Heart left ventricle (tissue), 16 donors: ENCODE measurements at regions not wholly inside any gene's neighbourhood (a gene's known extent, or its start where the extent isn't known, plus 50 kb on each side); places are given as distances from the start of the nearest gene placed in this dataset.
"Not testable (repeated sequence)": the region's sequence is repeated elsewhere in the genome, so short reads cannot be mapped to it uniquely, and the experiment has no call there.

ENCODE experiments used
- ATAC-seq, 4 donors: fragments of 200-7000 bp; cut with Tn5 transposase; one replicate each; pipeline ENCODE4 v1.9.1; 2020 to 2022; ENCODE audit warnings: moderate library complexity in 4 of 4, mild to moderate bottlenecking in 3 of 4, moderate number of reproducible peaks in 1 of 4
- DNase-seq, 5 donors: peaks; one replicate each; pipeline ENCODE4 v3.0.0-alpha.2; 2020
- H3K27ac ChIP-seq, 12 donors: fragments of 200-600 bp; sonication (generic) in 4 of 12; one replicate each; pipeline versions ENCODE4 v1.5.0 to v1.8.0; 2016 to 2022; ENCODE audit warnings: mild to moderate bottlenecking in 2 of 12
- H3K27me3 ChIP-seq, 9 donors: fragments of 200-600 bp; sonication (generic) in 2 of 9; one replicate each; pipeline versions ENCODE4 v1.5.1 to v1.8.0; 2016 to 2022; ENCODE audit warnings: mild to moderate bottlenecking in 3 of 9
- H3K36me3 ChIP-seq, 9 donors: fragments of 200-600 bp; sonication (generic) in 2 of 9; one replicate each; pipeline versions ENCODE4 v1.5.0 to v1.8.0; 2018 to 2022; ENCODE audit warnings: mild to moderate bottlenecking in 2 of 9
- H3K4me1 ChIP-seq, 12 donors: fragments of 200-600 bp; sonication (generic) in 4 of 12; one replicate each; pipeline versions ENCODE4 v1.5.0 to v1.8.0; 2016 to 2022; ENCODE audit warnings: mild to moderate bottlenecking in 3 of 12
- H3K4me3 ChIP-seq, 12 donors: fragments of 200-600 bp; sonication (generic) in 4 of 12; one replicate each; pipeline versions ENCODE4 v1.5.0 to v1.8.0; 2017 to 2022; ENCODE audit warnings: mild to moderate bottlenecking in 9 of 12, moderate library complexity in 4 of 12
- H3K9me3 ChIP-seq, 12 donors: fragments of 200-600 bp; sonication (generic) in 4 of 12; one replicate each; pipeline versions ENCODE4 v1.5.0 to v1.8.0; 2016 to 2022; ENCODE audit warnings: mild to moderate bottlenecking in 1 of 12
- CTCF ChIP-seq, 12 donors: fragments of 200-600 bp; sonication (generic) in 4 of 12; IDR thresholded peaks; one replicate each; pipeline versions ENCODE4 v1.5.0 to v1.8.0; 2018 to 2022; ENCODE audit warnings: antibody characterized with exemption in 12 of 12, mild to moderate bottlenecking in 5 of 12
- POLR2A ChIP-seq, 2 donors: fragments of 450-650 bp; IDR thresholded peaks; one replicate each; pipeline ENCODE4 v1.6.1; 2017; ENCODE audit warnings: antibody characterized with exemption in 2 of 2, mild to moderate bottlenecking in 2 of 2, moderate library complexity in 2 of 2
- WGBS, 4 donors: extraction: QIAGEN DNeasy Blood & Tissue Kit in 2 of 4; methylation state at CpG; one replicate each; pipeline versions ENCODE4 v1.1.5 to v1.1.7; 2013 to 2018; 5-methylcytosine and 5-hydroxymethylcytosine counted together
- intact Hi-C, 10 donors: fragments of 100-400 bp; cut with DNase I; formaldehyde crosslinking; loops; one replicate each; pipeline versions ENCODE4 v1.11.1 to v1.14.2; 2022
- donor health status: ischemic (EF 13 %, LVEDD 7.1; RV severe dilation, severe dysfunction).
- donor health status: healthy with polysubstance abuse.
- donor health status: DM: no; HTN: yes; CAD: no.
- donor health status: DM: no; HTN: no; CAD: no.
- donor health status: ischemic (EF 25% LVEDD 6.9; RV normal size, moderate dysfunction).
- donor health status: ischemic (EF 25% LVEDD 5.7; RV mildly dilated, moderate dysfunction).
- donor health status: healthy.
- donor health status: DM: yes; HTN: yes; CAD: no.
- donor health status: ischemic (EF 35%, LVEDD 5.7; RV mildly dilated, moderate dysfunction).
- donor health status: nonischemic (EF 11% LVEDD 7.7; RV severe dilation, severe dysfunction).
- donor health status: DM: yes; HTN: yes; CAD: no.
- donor health status: PGD.
- donor health status: ischemic (EF 29% LVEDD 5.4; RV normal size, mild dysfunction).
- donor health status: nonischemic (EF 23%, LVEDD 6.1; RV moderate dilation, normal function).

- Histone ChIP-seq H3K27me3 (no peaks in the 10 kb centered on the region), H3K4me3 (no peak overlapping the region), H3K9me3 (no peaks in the 10 kb centered on the region), H3K36me3 (no peaks in the 10 kb centered on the region), H3K4me1 (no peaks in the 10 kb centered on the region), H3K27ac (no peak overlapping the region)
- DNase-seq, result no peak
- no peak for TF ChIP-seq POLR2A (IDR thresholded peaks at IDR 0.05)
- TF ChIP-seq CTCF (IDR thresholded peaks at IDR 0.05), result no peak
- 83 to 88% (median 85%) methylated on average over 7 of the region's 7 CpGs for WGBS, 4 donors
- ATAC-seq, result no peak
- intact Hi-C loops, result no loop called here
Measured at GRCh38 chr7:80997841-80998240, 79.0 kb upstream of the SEMA3C start.

- ATAC-seq, intact Hi-C loops: not testable (repeated sequence)
Measured at GRCh38 chr7:80996236-80996635, 77.4 kb upstream of the SEMA3C start.

GRCh38 chr7:80991654-80992053 lies 72.8 kb upstream of the SEMA3C start:
- H3K4me3 ChIP-seq, result no peak overlapping the region
- ATAC-seq (no peak), DNase-seq (no peak)
- H3K36me3 ChIP-seq, result no peaks in the 10 kb centered on the region
- TF ChIP-seq POLR2A (IDR thresholded peaks at IDR 0.05) (no peak), CTCF (IDR thresholded peaks at IDR 0.05) (no peak)
- 88 to 94% (median 90%) methylated on average over 5 of the region's 5 CpGs for WGBS, 4 donors
- H3K27me3 ChIP-seq, result no peaks in the 10 kb centered on the region
- no peaks in the 10 kb centered on the region for H3K4me1 ChIP-seq
- intact Hi-C loops, result no loop called here
- no peaks in the 10 kb centered on the region for H3K9me3 ChIP-seq
- H3K27ac ChIP-seq, result no peak overlapping the region

More at GRCh38 chr7:80996236-80996635, 77.4 kb upstream of the SEMA3C start:
- H3K27ac ChIP-seq, H3K4me1 ChIP-seq, H3K4me3 ChIP-seq, H3K36me3 ChIP-seq, DNase-seq, H3K27me3 ChIP-seq, H3K9me3 ChIP-seq: not testable (repeated sequence)
- WGBS, 4 donors, result 81 to 91% (median 85%) methylated on average over 2 of the region's 2 CpGs

GRCh38 chr7:80984619-80985018 lies 65.8 kb upstream of the SEMA3C start:
- TF ChIP-seq CTCF (IDR thresholded peaks at IDR 0.05) (no peak), POLR2A (IDR thresholded peaks at IDR 0.05) (no peak)
- H3K36me3 ChIP-seq, result no peaks in the 10 kb centered on the region
- intact Hi-C loops, result no loop called here
- 51 to 73% (median 62%) methylated on average over 1 of the region's 1 CpG for WGBS, 4 donors
- H3K27me3 ChIP-seq, result no peaks in the 10 kb centered on the region
- H3K9me3 ChIP-seq, result peaks cover 0 to 5% (median 0%) of the 10 kb centered on the region in 12 donors
- peak overlapping the region in 1 of 12 donors; percentile 55 for H3K27ac ChIP-seq
- DNase-seq (no peak), ATAC-seq (no peak)
- no peaks in the 10 kb centered on the region for H3K4me1 ChIP-seq
- H3K4me3 ChIP-seq, result no peak overlapping the region

GRCh38 chr7:80981405-80981804 lies 62.6 kb upstream of the SEMA3C start:
- Histone ChIP-seq H3K27me3 (no peaks in the 10 kb centered on the region), H3K36me3 (no peaks in the 10 kb centered on the region), H3K4me1 (no peaks in the 10 kb centered on the region), H3K27ac (no peak overlapping the region), H3K9me3 (peaks cover 0 to 22% (median 0%) of the 10 kb centered on the region in 12 donors), H3K4me3 (no peak overlapping the region)
- WGBS, 4 donors, result 66 to 72% (median 68%) methylated on average over 3 of the region's 3 CpGs
- DNase-seq, result no peak
- intact Hi-C loops, result no loop called here
- TF ChIP-seq POLR2A (IDR thresholded peaks at IDR 0.05) (no peak), CTCF (IDR thresholded peaks at IDR 0.05) (no peak)
- no peak for ATAC-seq
